Panc1 (cell line): ENCODE measurements at regions not wholly inside any gene's neighbourhood (a gene's known extent, or its start where the extent isn't known, plus 50 kb on each side); places are given as distances from the start of the nearest gene placed in this dataset.

Experiments used
- POLR2AphosphoS5 ChIP-seq: IDR thresholded peaks from 2 replicates; pipeline ENCODE4 v1.6.1; 2012; ENCODE audit warnings: mild to moderate bottlenecking, low read depth, low read length, moderate library complexity
- SIN3A ChIP-seq: IDR thresholded peaks from 2 replicates; pipeline ENCODE4 v1.6.1; 2012; ENCODE audit warnings: low read depth, mild to moderate bottlenecking, low read length, moderate library complexity, borderline replicate concordance; ENCODE audit not compliant: insufficient read depth
- TCF7L2 ChIP-seq: IDR thresholded peaks from 2 replicates; pipeline ENCODE4 v1.6.1; 2011; ENCODE audit warnings: mild to moderate bottlenecking, low read depth, low read length, inconsistent platforms
- TF ChIP-seq, protein P1 (sequence below): fragments of 450-650 bp; IDR thresholded peaks from 2 replicates; pipeline ENCODE4 v1.5.1; 2017; ENCODE audit warnings: mild to moderate bottlenecking
- TF ChIP-seq, protein P2 (sequence below), 2 experiments: IDR thresholded peaks; 2 replicates each; pipeline ENCODE4 v1.6.1; 2011 to 2012; ENCODE audit warnings: low read depth in 2 of 2, control low read depth in 1 of 2, low read length in 1 of 2, mild to moderate bottlenecking in 1 of 2, moderate library complexity in 1 of 2; ENCODE audit not compliant: insufficient read depth in 1 of 2

DNA sequence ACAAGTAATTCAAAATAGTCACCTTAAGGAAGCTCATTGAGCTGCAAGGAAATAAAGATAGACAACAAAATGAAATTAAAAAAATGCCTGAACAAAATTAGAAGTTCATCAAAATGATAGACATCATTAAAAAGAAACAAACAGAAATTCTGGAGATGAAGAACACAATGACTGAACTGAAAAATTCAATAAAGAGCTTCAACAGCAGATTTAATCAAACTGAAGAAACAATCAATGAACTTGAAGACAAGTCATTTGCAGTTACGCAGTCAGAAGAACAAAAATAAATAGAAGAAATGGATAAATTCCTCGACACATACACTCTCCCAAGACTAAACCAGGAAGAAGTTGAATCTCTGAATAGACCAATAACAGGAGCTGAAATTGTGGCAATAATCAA, 390.0 kb upstream of the SPAG17 start:
- TF ChIP-seq, protein P1, sequence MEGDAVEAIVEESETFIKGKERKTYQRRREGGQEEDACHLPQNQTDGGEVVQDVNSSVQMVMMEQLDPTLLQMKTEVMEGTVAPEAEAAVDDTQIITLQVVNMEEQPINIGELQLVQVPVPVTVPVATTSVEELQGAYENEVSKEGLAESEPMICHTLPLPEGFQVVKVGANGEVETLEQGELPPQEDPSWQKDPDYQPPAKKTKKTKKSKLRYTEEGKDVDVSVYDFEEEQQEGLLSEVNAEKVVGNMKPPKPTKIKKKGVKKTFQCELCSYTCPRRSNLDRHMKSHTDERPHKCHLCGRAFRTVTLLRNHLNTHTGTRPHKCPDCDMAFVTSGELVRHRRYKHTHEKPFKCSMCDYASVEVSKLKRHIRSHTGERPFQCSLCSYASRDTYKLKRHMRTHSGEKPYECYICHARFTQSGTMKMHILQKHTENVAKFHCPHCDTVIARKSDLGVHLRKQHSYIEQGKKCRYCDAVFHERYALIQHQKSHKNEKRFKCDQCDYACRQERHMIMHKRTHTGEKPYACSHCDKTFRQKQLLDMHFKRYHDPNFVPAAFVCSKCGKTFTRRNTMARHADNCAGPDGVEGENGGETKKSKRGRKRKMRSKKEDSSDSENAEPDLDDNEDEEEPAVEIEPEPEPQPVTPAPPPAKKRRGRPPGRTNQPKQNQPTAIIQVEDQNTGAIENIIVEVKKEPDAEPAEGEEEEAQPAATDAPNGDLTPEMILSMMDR = no peak
- no peak for TF ChIP-seq POLR2AphosphoS5
- TF ChIP-seq, protein P2, sequence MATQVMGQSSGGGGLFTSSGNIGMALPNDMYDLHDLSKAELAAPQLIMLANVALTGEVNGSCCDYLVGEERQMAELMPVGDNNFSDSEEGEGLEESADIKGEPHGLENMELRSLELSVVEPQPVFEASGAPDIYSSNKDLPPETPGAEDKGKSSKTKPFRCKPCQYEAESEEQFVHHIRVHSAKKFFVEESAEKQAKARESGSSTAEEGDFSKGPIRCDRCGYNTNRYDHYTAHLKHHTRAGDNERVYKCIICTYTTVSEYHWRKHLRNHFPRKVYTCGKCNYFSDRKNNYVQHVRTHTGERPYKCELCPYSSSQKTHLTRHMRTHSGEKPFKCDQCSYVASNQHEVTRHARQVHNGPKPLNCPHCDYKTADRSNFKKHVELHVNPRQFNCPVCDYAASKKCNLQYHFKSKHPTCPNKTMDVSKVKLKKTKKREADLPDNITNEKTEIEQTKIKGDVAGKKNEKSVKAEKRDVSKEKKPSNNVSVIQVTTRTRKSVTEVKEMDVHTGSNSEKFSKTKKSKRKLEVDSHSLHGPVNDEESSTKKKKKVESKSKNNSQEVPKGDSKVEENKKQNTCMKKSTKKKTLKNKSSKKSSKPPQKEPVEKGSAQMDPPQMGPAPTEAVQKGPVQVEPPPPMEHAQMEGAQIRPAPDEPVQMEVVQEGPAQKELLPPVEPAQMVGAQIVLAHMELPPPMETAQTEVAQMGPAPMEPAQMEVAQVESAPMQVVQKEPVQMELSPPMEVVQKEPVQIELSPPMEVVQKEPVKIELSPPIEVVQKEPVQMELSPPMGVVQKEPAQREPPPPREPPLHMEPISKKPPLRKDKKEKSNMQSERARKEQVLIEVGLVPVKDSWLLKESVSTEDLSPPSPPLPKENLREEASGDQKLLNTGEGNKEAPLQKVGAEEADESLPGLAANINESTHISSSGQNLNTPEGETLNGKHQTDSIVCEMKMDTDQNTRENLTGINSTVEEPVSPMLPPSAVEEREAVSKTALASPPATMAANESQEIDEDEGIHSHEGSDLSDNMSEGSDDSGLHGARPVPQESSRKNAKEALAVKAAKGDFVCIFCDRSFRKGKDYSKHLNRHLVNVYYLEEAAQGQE (IDR thresholded peaks at IDR 0.05; ENCODE audit: insufficient read depth in 1 of 2, low read depth in 2 of 2, low read length in 1 of 2) = no peak
- TF ChIP-seq SIN3A = no peak
- no peak for TF ChIP-seq TCF7L2
